ENCODE measurements at regions not wholly inside any gene's neighbourhood (a gene's known extent, or its start where the extent isn't known, plus 50 kb on each side); places are given as distances from the start of the nearest gene placed in this dataset.

GRCh38 chr12:124073356-124074035, 100.5 kb downstream of the ZNF664 start (continued):
- TF ChIP-seq, protein P1, sequence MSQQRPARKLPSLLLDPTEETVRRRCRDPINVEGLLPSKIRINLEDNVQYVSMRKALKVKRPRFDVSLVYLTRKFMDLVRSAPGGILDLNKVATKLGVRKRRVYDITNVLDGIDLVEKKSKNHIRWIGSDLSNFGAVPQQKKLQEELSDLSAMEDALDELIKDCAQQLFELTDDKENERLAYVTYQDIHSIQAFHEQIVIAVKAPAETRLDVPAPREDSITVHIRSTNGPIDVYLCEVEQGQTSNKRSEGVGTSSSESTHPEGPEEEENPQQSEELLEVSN (IDR thresholded peaks at IDR 0.05) = no peak
- no peak for TF ChIP-seq EGR1 (IDR thresholded peaks at IDR 0.05; ENCODE audit: borderline replicate concordance, low read depth, low read length)
- no peak for TF ChIP-seq GABPA (IDR thresholded peaks at IDR 0.05; ENCODE audit: borderline replicate concordance, insufficient read depth, low read length)
- TF ChIP-seq NRF1 (IDR thresholded peaks at IDR 0.05; ENCODE audit: low read depth, low read length) = no peak
- no peak for TF ChIP-seq KDM4A (IDR thresholded peaks at IDR 0.05; ENCODE audit: low read depth, low read length, severe bottlenecking)
